ENCODE measurements at regions not wholly inside any gene's neighbourhood (a gene's known extent, or its start where the extent isn't known, plus 50 kb on each side); places are given as distances from the start of the nearest gene placed in this dataset.

DNA sequence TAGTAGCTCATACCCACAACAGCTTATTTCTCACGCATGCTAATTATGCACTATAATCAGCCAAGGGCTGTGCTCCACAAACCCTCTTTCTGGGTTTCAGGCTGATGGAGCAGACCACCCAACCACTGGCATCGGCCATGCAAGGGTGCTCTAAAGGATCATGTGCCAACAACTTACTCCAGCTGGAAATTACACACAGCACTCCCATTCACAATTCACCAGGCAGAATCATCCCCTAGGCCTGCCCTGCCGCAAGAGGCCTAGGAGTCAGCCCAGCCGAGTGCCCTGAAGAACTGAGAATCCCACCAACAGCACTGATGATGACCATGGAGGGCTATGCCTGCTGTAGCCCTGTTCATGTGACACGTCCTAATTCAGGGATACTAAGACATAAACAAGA, 216.2 kb upstream of the CHRNA7 start:
- intact Hi-C loops (cut with DNase I; ENCODE audit: low total_unique reads) = no loop called here
- H3K27me3 ChIP-seq = no peaks in the 10 kb centered on the region
- H3K27ac ChIP-seq = no peak overlapping the region
- peaks cover 6% of the 10 kb centered on the region for H3K4me1 ChIP-seq
- no peak for TF ChIP-seq POLR2A (IDR thresholded peaks at IDR 0.05)
- no peak for TF ChIP-seq CTCF (IDR thresholded peaks at IDR 0.05)
- 86 to 88% methylated on average over 5 of the region's 5 CpGs for WGBS, 2 donors
- no peaks in the 10 kb centered on the region for H3K36me3 ChIP-seq (ENCODE audit: low read depth, missing control alignments)
- no peak for DNase-seq
- no peaks in the 10 kb centered on the region for H3K9me3 ChIP-seq
- H3K4me3 ChIP-seq = no peak overlapping the region

DNA sequence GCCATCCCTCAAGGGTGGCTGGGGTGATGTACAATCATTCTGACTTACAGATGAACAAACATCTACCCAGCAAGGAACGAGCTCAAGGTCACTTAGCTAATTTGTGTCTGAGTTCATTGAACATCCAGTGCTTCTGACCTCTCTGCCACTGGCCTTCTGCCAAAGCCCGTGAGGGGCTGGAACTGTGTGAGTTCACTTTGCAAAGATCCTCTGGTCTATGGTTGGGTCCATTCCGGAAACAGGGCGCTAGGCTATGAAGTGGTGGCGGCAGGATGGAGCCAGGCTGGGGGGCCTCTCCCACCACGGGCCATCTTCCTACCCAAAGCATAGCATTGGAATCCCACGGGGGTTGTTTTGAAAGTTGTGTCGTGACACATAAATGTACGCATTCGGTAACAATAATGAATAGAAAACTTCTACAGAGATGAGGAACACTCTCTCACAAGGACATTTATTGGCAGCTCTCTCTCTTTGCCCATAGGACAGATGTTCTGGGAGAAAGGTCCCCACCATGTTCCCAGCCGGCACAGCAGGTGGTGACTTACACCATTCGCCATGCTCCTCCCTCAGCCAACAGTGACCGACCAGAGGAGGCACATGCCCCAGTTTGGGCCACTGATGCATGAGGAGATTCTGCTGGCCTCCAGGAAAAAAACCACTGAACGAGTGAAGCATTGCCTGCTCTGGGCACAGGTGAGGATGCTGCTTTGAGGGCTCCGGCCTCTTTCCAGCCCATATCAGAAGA, 214.7 kb upstream of the CHRNA7 start:
- Histone ChIP-seq H3K4me3 (no peak overlapping the region), H3K27me3 (no peaks in the 10 kb centered on the region), H3K9me3 (no peaks in the 10 kb centered on the region), H3K27ac (no peak overlapping the region), H3K36me3 (ENCODE audit: low read depth, missing control alignments) (no peaks in the 10 kb centered on the region), H3K4me1 (peaks cover 6% of the 10 kb centered on the region)
- 61 to 71% methylated on average over 14 to 15 of the region's 15 CpGs for WGBS, 2 donors
- intact Hi-C loops (cut with DNase I; ENCODE audit: low total_unique reads) = no loop called here
- no peak for TF ChIP-seq POLR2A (IDR thresholded peaks at IDR 0.05)
- TF ChIP-seq CTCF (IDR thresholded peaks at IDR 0.05) = no peak
- DNase-seq = peak; percentile 21

DNA sequence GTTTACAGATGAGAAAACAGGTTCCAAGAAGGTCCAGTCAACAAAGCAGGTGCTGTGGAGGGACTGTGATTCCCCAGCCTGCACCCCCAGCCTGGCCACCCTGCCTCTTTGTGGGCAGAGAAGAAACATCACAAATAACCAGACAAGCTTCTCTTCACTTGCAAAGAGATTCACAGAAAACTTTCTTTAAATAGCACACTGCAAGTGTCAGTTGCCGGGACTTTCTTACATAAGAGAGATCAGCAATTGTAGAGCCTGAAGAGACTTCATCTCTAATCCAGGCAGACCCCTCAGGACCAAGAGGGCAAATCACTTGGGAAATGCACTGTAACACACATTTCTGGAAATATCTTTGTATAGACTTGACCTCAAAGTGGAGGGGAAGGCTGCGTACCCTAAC, 207.9 kb upstream of the CHRNA7 start:
- WGBS, 2 donors = 90 to 92% methylated on average over 2 of the region's 2 CpGs
- no peak for DNase-seq
- intact Hi-C loops (cut with DNase I; ENCODE audit: low total_unique reads) = no loop called here
- Histone ChIP-seq H3K27me3 (no peaks in the 10 kb centered on the region), H3K27ac (no peak overlapping the region), H3K4me1 (no peaks in the 10 kb centered on the region), H3K9me3 (no peaks in the 10 kb centered on the region), H3K36me3 (ENCODE audit: low read depth, missing control alignments) (no peaks in the 10 kb centered on the region), H3K4me3 (no peak overlapping the region)
- TF ChIP-seq CTCF (IDR thresholded peaks at IDR 0.05) (no peak), POLR2A (IDR thresholded peaks at IDR 0.05) (no peak)

DNA sequence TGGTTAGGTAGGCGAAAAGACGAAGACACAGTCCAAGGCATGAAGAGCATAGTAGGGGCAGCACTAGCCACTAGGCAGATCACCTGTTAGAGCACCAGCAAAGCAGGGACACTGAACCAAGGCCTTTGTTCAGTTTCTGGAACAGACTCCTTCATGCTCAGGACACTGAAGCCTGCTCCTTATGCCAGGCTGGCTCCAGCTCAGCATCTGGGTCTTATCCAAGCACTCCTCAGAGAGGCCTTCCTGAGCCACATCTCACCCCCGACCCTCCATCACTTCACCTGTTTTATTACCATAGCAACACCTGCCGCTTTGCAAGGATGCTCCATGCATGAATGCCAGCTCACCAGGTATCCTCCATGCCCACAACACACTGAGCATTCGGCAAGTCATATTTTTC, 206.3 kb upstream of the CHRNA7 start:
- no peak for DNase-seq
- WGBS, 2 donors = 84 to 89% methylated on average over 5 of the region's 5 CpGs
- Histone ChIP-seq H3K9me3 (no peaks in the 10 kb centered on the region), H3K27me3 (no peaks in the 10 kb centered on the region), H3K4me1 (no peaks in the 10 kb centered on the region), H3K4me3 (no peak overlapping the region), H3K27ac (no peak overlapping the region), H3K36me3 (ENCODE audit: low read depth, missing control alignments) (no peaks in the 10 kb centered on the region)
- TF ChIP-seq CTCF (IDR thresholded peaks at IDR 0.05) = no peak
- TF ChIP-seq POLR2A (IDR thresholded peaks at IDR 0.05) = no peak
- intact Hi-C loops (cut with DNase I; ENCODE audit: low total_unique reads) = no loop called here

DNA sequence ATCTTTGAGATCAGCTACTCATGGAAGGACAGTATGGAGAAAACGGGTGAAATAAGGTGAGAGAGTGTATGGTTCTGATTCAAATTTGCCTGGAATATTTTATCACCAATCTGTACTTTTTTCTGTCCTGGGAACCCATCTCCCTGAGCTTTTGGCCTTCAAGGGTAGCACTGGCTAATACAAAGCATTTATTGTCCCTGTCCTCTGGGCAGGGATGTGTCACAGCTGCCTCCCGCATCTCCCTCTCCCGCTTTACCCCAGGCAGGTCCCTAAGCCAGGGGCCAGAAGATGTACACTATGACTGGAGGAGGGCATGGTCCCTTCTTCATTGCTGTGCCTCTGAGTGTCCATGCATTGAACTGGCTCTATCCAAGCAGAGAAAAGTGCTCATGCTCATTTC, 201.7 kb upstream of the CHRNA7 start:
- intact Hi-C loops (cut with DNase I; ENCODE audit: low total_unique reads) = no loop called here
- no peak overlapping the region for H3K27ac ChIP-seq
- H3K9me3 ChIP-seq = no peaks in the 10 kb centered on the region
- 64 to 86% methylated on average over 3 of the region's 3 CpGs for WGBS, 2 donors
- no peak overlapping the region for H3K4me3 ChIP-seq
- no peak for TF ChIP-seq CTCF (IDR thresholded peaks at IDR 0.05)
- no peak for TF ChIP-seq POLR2A (IDR thresholded peaks at IDR 0.05)
- DNase-seq = no peak
- no peaks in the 10 kb centered on the region for H3K4me1 ChIP-seq
- H3K36me3 ChIP-seq (ENCODE audit: low read depth, missing control alignments) = no peaks in the 10 kb centered on the region
- no peaks in the 10 kb centered on the region for H3K27me3 ChIP-seq

Data from testis (tissue), 2 donors.